Activated CD4-positive, CD25-positive, alpha-beta regulatory T cell (primary cell): ENCODE measurements at regions not wholly inside any gene's neighbourhood (a gene's known extent, or its start where the extent isn't known, plus 50 kb on each side); places are given as distances from the start of the nearest gene placed in this dataset.

Experiments
- DNase-seq, 4 experiments: peaks; one replicate each; lab custom pipeline; 2025; lab: John Stamatoyannopoulos, UW

- no peak for DNase-seq
Measured at GRCh38 chr18:51651761-51652160, 454.3 kb upstream of the MEX3C start.

GRCh38 chr18:51653507-51654213 lies 456.2 kb upstream of the MEX3C start:
- DNase-seq = no peak

GRCh38 chr18:51654488-51655326 lies 457.2 kb upstream of the MEX3C start:
- DNase-seq = no peak

GRCh38 chr18:51655327-51655698 lies 457.8 kb upstream of the MEX3C start:
- DNase-seq = no peak

GRCh38 chr18:51656249-51656648 lies 458.8 kb upstream of the MEX3C start:
- no peak for DNase-seq

GRCh38 chr18:51658436-51658835 lies 461.0 kb upstream of the MEX3C start:
- no peak for DNase-seq

GRCh38 chr18:51659781-51660180 lies 462.3 kb upstream of the MEX3C start:
- no peak for DNase-seq

- DNase-seq = no peak
Measured at GRCh38 chr18:51660188-51660715, 462.8 kb upstream of the MEX3C start.

GRCh38 chr18:51664236-51664635 lies 466.8 kb upstream of the MEX3C start:
- no peak for DNase-seq

- no peak for DNase-seq
Measured at GRCh38 chr18:51666763-51667191, 469.3 kb upstream of the MEX3C start.

GRCh38 chr18:51668101-51668500 lies 470.6 kb upstream of the MEX3C start:
- peak in 2 of 4 experiments; percentile 4 to 16 for DNase-seq

- no peak for DNase-seq
Measured at GRCh38 chr18:51668607-51669006, 471.1 kb upstream of the MEX3C start.

- no peak for DNase-seq
Measured at GRCh38 chr18:51686590-51686989, 489.1 kb upstream of the MEX3C start.

GRCh38 chr18:51687845-51688585 lies 490.5 kb upstream of the MEX3C start:
- no peak for DNase-seq

- no peak for DNase-seq
Measured at GRCh38 chr18:51692612-51693011, 495.1 kb upstream of the MEX3C start.

GRCh38 chr18:51711298-51711889 lies 513.9 kb upstream of the MEX3C start:
- DNase-seq = no peak

- DNase-seq = no peak
Measured at GRCh38 chr18:51712821-51713220, 515.3 kb upstream of the MEX3C start.

- no peak for DNase-seq
Measured at GRCh38 chr18:51716277-51716676, 518.8 kb upstream of the MEX3C start.

GRCh38 chr18:51721388-51721787 lies 523.9 kb upstream of the MEX3C start:
- no peak for DNase-seq

- DNase-seq = no peak
Measured at GRCh38 chr18:51721996-51722395, 524.5 kb upstream of the MEX3C start.

GRCh38 chr18:51724790-51725721 lies 527.6 kb upstream of the MEX3C start:
- DNase-seq = no peak
